Immature natural killer cell (primary cell): ENCODE measurements at regions not wholly inside any gene's neighbourhood (a gene's known extent, or its start where the extent isn't known, plus 50 kb on each side); places are given as distances from the start of the nearest gene placed in this dataset.

Experiments
- DNase-seq, 3 donors: peaks; one replicate each; pipeline ENCODE4 v3.0.0; 2022; ENCODE audit warnings: mixed read lengths in 1 of 3
- H3K27ac Mint-ChIP-seq, 6 donors: one replicate each; pipeline ENCODE4 v1.8.0; 2020; ENCODE audit warnings: mixed read lengths in 6 of 6, mild to moderate bottlenecking in 5 of 6, inconsistent platforms in 4 of 6, moderate library complexity in 3 of 6
- H3K27me3 Mint-ChIP-seq, 3 donors: one replicate each; pipeline ENCODE4 v1.8.0; 2020 to 2021; ENCODE audit warnings: low read depth in 3 of 3, mild to moderate bottlenecking in 3 of 3, mixed read lengths in 3 of 3, moderate library complexity in 3 of 3, inconsistent platforms in 1 of 3
- H3K36me3 Mint-ChIP-seq, 3 donors: one replicate each; pipeline ENCODE4 v1.8.0; 2020; ENCODE audit warnings: mixed read lengths in 3 of 3, inconsistent platforms in 2 of 3, mild to moderate bottlenecking in 2 of 3
- H3K4me1 Mint-ChIP-seq, 2 donors: one replicate each; pipeline ENCODE4 v1.8.0; 2020; ENCODE audit warnings: inconsistent platforms in 2 of 2, mild to moderate bottlenecking in 2 of 2, mixed read lengths in 2 of 2, moderate library complexity in 1 of 2
- H3K4me3 Mint-ChIP-seq, 5 donors: one replicate each; pipeline ENCODE4 v1.8.0; 2020; ENCODE audit warnings: mild to moderate bottlenecking in 5 of 5, mixed read lengths in 5 of 5, inconsistent platforms in 3 of 5, moderate library complexity in 3 of 5
- H3K9me3 Mint-ChIP-seq, 6 donors: one replicate each; pipeline ENCODE4 v1.8.0; 2020; ENCODE audit warnings: mild to moderate bottlenecking in 6 of 6, mixed read lengths in 6 of 6, inconsistent platforms in 4 of 6, moderate library complexity in 3 of 6

- Mint-ChIP-seq H3K9me3 (peaks cover 4 to 22% (median 15%) of the 10 kb centered on the region in 6 donors), H3K27ac (no peak overlapping the region)
Observed at GRCh38 chr7:113825832-113826231, 93.0 kb downstream of the PPP1R3A start.

DNA sequence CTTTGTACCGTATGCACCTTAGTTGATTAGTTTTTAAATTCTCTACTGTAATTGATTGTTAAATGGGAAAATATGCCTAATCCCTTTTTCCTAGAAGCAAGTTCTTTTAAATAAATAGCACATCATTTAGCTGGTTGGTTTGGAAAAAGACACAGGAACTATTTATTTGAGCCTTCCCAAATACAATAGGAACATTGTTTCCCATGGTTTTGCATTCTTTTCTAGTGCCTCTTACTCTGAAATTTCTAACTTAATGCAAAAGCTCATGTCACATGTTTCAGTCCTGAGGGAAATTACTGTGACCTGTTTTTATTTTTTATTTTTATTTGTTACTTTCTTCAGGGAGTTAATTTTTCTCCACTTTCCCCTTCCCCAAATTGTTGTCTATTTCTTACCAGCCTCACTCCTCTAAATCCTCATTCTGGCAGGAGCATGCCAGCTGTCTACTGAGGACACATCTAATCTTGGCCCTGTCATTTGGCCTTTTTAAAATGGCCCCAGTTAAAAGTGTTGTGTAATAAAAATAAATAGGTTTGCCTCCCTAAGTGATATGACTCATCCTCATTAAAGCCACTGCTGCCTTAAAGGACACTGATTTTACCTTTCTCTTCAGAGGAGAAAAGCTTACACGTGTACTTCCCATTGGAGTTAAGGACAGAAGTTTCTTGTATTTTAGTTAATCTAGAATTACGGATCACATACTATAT is 94.5 kb downstream of the PPP1R3A start:
- no peaks in the 10 kb centered on the region for H3K36me3 Mint-ChIP-seq
- H3K9me3 Mint-ChIP-seq: peaks cover 4 to 21% (median 14%) of the 10 kb centered on the region in 6 donors
- no peak overlapping the region for H3K4me3 Mint-ChIP-seq
- no peaks in the 10 kb centered on the region for H3K4me1 Mint-ChIP-seq
- H3K27ac Mint-ChIP-seq: no peak overlapping the region
- no peak for DNase-seq
- H3K27me3 Mint-ChIP-seq: peaks cover 0 to 3% (median 0%) of the 10 kb centered on the region in 3 donors

More at GRCh38 chr7:113825832-113826231, 93.0 kb downstream of the PPP1R3A start:
- no peaks in the 10 kb centered on the region for H3K4me1 Mint-ChIP-seq
- peaks cover 0 to 3% (median 0%) of the 10 kb centered on the region in 3 donors for H3K27me3 Mint-ChIP-seq
- DNase-seq: no peak
- no peak overlapping the region for H3K4me3 Mint-ChIP-seq
- H3K36me3 Mint-ChIP-seq: no peaks in the 10 kb centered on the region

DNA sequence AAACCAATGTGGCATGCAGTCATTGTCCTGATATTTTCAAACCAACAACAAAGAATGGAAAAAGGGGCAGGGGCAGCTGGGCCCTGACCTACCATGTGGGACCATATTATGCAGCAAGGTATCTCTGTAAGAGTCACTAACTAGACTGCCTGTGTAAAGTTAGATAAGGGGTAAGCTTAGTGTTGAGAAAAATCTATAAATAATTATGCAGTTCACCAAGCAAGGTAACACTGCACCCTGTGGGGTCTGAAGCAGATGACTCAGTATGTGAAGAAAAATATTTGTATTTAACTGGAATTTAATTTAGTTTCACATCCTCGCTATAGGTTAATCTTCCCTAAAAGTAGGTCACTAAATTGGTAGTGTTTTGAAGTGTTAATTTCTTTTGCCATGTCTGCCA is 99.3 kb downstream of the PPP1R3A start:
- Mint-ChIP-seq H3K9me3 (peaks cover 0 to 17% (median 8%) of the 10 kb centered on the region in 6 donors), H3K4me1 (no peaks in the 10 kb centered on the region), H3K4me3 (no peak overlapping the region), H3K36me3 (no peaks in the 10 kb centered on the region), H3K27ac (no peak overlapping the region), H3K27me3 (peaks cover 0 to 3% (median 0%) of the 10 kb centered on the region in 3 donors)
- DNase-seq: no peak

- Mint-ChIP-seq H3K27me3 (no peaks in the 10 kb centered on the region), H3K9me3 (peaks cover 0 to 24% (median 4%) of the 10 kb centered on the region in 6 donors), H3K4me1 (no peaks in the 10 kb centered on the region), H3K27ac (no peak overlapping the region), H3K4me3 (no peak overlapping the region), H3K36me3 (no peaks in the 10 kb centered on the region)
- no peak for DNase-seq
Observed at GRCh38 chr7:113816639-113817038, 102.2 kb downstream of the PPP1R3A start.

DNA sequence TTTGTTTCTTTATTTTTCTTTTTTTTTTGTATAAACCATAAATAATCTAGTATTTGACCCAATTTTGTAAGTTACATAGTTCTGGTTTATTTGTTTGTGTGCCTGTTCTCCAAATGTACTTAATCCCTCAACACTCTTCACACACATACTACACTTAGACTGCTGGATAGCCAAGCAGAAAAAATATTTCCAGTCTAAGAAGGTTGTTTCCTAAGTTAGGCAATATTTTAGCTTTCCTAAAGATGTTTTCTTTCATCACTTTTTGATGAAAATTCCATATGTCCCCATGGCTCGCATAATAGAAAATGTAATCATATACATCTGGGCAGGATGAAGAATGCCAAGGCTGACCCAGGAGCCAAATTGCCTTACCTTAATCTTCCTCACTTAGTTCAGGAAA is 105.3 kb downstream of the PPP1R3A start:
- no peak for DNase-seq
- H3K36me3 Mint-ChIP-seq: no peaks in the 10 kb centered on the region
- no peak overlapping the region for H3K4me3 Mint-ChIP-seq
- H3K27ac Mint-ChIP-seq: no peak overlapping the region
- peaks cover 0 to 19% (median 4%) of the 10 kb centered on the region in 6 donors for H3K9me3 Mint-ChIP-seq
- H3K27me3 Mint-ChIP-seq: peaks cover 0 to 2% (median 1%) of the 10 kb centered on the region in 3 donors
- H3K4me1 Mint-ChIP-seq: no peaks in the 10 kb centered on the region

DNA sequence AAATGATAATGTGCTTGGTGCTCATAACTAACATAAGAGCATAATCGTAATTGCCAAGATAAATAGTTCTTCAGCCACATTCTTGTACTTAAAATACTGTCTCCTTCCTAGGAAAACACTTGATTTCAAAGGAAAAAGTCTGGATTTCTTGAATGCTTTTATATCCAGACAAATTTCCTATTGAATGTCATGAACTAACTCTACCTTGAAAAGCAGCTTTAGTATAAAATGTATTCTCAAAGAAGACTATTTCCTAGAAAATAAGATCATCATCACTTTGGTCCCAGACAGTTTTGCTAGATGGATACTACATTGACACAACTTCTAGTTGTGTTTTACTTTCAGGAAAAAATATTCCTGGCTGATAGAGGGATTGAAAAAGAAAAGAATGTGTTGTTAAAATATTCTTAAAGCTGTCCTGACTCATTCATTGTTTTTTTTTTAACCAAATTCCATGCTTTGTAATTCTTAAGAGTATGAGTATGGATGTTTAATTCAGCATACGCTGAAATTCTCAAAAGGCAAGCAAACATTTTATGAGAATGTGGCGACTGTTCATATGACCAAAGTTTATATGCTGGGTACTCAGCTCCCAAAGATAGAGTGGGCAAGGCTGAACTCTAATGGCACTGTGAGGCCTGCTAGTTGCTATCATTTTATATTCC is 106.1 kb downstream of the PPP1R3A start:
- Mint-ChIP-seq H3K27me3 (peaks cover 0 to 2% (median 1%) of the 10 kb centered on the region in 3 donors), H3K36me3 (no peaks in the 10 kb centered on the region), H3K4me3 (no peak overlapping the region), H3K4me1 (no peaks in the 10 kb centered on the region), H3K9me3 (peaks cover 0 to 26% (median 6%) of the 10 kb centered on the region in 6 donors), H3K27ac (no peak overlapping the region)
- DNase-seq: no peak

DNA sequence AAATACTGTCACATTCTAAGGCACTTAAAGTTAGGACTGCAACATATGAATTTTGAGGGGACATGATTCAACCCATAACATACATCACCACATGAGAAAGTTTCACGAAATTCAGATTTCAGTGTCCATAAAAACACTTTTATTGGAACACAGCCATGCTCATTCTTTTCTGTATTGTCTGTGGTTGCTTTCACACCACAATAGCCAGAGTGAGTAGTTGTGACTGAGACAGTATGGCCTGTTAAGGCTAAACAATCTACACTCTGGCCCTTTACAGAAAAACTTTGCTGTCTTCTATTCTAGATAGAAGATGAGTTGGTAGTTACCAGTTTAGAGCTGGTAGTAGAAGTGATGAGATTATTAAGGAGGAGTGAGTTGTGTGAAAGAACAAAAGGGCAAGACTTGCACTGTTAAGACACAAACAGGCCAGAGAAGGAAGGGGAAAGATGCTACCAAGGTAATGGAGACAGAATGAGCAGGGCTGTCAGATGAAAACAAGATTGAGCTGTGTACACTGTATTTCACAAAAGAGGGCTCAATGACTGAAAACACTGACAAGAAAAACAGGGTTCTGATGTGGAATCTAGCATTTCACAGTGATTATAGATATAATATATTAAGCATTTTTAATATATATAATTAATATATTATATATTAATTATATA is 108.6 kb downstream of the PPP1R3A start:
- Mint-ChIP-seq H3K4me3 (no peak overlapping the region), H3K27ac (no peak overlapping the region), H3K4me1 (no peaks in the 10 kb centered on the region), H3K27me3 (peaks cover 0 to 3% (median 1%) of the 10 kb centered on the region in 3 donors), H3K9me3 (peaks cover 0 to 19% (median 4%) of the 10 kb centered on the region in 6 donors), H3K36me3 (no peaks in the 10 kb centered on the region)
- DNase-seq: no peak

- Mint-ChIP-seq H3K4me1 (no peaks in the 10 kb centered on the region), H3K4me3 (no peak overlapping the region), H3K36me3 (no peaks in the 10 kb centered on the region), H3K9me3 (peaks cover 0 to 19% (median 4%) of the 10 kb centered on the region in 6 donors), H3K27ac (no peak overlapping the region), H3K27me3 (peaks cover 0 to 3% (median 1%) of the 10 kb centered on the region in 3 donors)
- no peak for DNase-seq
Observed at GRCh38 chr7:113809581-113809980, 109.2 kb downstream of the PPP1R3A start.

DNA sequence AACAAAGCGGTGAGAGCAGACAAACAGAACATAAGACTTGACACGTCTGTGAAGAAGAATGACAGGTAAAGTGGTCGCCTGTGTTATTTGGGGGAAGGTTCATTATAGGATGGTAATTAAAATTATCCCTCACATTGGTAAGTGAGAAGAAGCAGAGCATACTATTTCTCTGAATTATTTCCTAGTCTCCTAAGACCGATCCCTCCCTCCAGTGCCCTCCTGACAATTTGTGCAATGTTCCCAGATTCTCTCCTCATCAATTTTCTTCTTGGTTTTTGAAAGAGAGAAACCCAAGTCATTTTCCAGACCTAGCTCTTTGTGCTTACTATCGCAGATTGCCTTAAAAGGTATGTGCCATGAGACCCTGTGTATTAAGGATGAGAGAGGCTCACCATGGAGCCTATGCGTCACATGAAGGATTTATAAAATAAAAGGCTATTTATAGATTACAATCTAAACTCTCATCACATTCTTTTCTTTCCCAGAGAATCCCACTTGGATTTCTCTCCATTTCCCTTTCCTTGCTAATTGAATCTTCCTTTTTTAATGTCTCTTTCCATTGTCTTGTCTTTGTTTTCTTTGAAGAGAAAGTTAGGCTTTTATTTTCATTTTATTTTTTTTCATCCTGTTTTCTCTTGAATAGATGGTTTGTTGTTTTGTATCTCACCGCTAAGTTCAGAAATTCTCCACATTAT is 112.0 kb downstream of the PPP1R3A start:
- DNase-seq: no peak
- H3K36me3 Mint-ChIP-seq: peaks cover 0 to 4% (median 0%) of the 10 kb centered on the region in 3 donors
- no peak overlapping the region for H3K4me3 Mint-ChIP-seq
- H3K27me3 Mint-ChIP-seq: peaks cover 0 to 3% (median 1%) of the 10 kb centered on the region in 3 donors
- no peak overlapping the region for H3K27ac Mint-ChIP-seq
- no peaks in the 10 kb centered on the region for H3K4me1 Mint-ChIP-seq
- peaks cover 4 to 22% (median 7%) of the 10 kb centered on the region in 6 donors for H3K9me3 Mint-ChIP-seq

DNA sequence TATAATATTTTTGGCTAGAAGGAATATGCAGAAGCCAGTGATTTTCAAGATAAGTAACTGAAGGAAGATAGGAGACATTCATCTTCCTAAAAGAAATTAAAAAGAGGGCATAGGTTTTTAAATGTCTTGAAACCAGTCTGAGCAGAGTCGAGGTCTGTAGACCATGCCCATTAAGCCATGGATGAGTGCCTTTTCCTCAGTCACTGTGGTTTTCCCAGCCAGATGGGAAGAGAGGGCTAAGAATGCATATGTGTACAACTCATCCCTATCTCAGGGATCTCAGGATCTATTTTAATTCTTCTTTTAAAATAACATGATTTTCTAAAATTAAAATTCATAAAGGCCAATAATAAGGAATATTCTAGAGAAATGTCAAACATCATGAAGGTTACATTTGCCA is 112.8 kb downstream of the PPP1R3A start:
- H3K4me3 Mint-ChIP-seq: no peak overlapping the region
- H3K4me1 Mint-ChIP-seq: no peaks in the 10 kb centered on the region
- DNase-seq: no peak
- H3K9me3 Mint-ChIP-seq: peaks cover 5 to 22% (median 9%) of the 10 kb centered on the region in 6 donors
- H3K36me3 Mint-ChIP-seq: peaks cover 0 to 4% (median 0%) of the 10 kb centered on the region in 3 donors
- H3K27me3 Mint-ChIP-seq: peaks cover 0 to 1% (median 1%) of the 10 kb centered on the region in 3 donors
- H3K27ac Mint-ChIP-seq: no peak overlapping the region

DNA sequence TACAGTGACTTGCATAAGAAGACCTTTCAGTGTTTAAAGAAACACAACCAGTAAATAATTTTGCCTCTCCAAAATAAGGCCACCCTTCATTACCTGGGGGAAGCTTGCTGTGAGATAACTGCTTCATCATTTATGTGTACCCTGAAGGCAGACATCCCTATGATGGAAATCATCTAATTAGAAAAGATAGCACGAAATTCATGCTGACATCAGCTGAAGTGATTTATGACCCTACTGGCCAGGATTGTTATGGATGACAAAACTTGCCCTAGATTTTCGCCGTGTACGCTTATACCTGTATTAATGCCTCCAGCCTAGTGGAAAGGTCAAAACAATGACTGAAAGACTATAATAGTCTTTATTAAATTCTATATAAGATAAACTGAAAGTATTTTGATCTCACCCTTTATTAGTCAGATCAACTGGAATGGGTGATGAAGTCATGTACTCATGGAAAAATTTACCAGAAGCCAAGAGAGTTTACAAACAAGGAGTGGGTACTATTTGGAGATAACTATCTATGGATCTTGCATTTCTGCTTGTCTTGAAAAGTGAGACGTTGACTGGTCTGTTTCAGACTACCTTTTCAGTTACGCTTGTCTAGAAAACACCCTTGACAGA is 114.2 kb downstream of the PPP1R3A start:
- no peak for DNase-seq
- H3K4me3 Mint-ChIP-seq: no peak overlapping the region
- H3K27me3 Mint-ChIP-seq: peaks cover 0 to 1% (median 1%) of the 10 kb centered on the region in 3 donors
- H3K9me3 Mint-ChIP-seq: peaks cover 5 to 22% (median 9%) of the 10 kb centered on the region in 6 donors
- H3K36me3 Mint-ChIP-seq: peaks cover 0 to 4% (median 0%) of the 10 kb centered on the region in 3 donors
- no peaks in the 10 kb centered on the region for H3K4me1 Mint-ChIP-seq
- no peak overlapping the region for H3K27ac Mint-ChIP-seq

DNA sequence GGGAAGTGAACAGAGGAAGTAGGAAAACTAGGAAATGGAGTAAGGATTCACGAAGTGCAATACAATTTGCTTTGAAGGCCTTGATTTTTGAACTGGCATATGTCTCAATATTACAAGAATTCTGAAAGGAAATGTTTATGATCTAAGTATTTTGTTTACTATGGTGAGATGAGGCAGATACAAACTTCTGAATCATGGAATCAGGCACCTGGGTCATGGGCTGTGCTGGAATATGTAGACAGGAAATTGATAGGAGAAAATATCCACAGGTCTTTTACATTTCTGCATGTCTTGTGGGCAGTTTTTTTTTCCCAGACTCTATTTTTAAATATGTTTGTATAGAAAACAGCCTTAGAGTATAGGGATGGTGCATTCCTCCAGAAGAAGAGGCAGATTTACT is 117.1 kb downstream of the PPP1R3A start:
- Mint-ChIP-seq H3K36me3 (peaks cover 0 to 4% (median 0%) of the 10 kb centered on the region in 3 donors), H3K27me3 (no peaks in the 10 kb centered on the region), H3K27ac (no peak overlapping the region), H3K4me3 (no peak overlapping the region), H3K4me1 (no peaks in the 10 kb centered on the region), H3K9me3 (peaks cover 0 to 25% (median 8%) of the 10 kb centered on the region in 6 donors)
- DNase-seq: no peak

DNA sequence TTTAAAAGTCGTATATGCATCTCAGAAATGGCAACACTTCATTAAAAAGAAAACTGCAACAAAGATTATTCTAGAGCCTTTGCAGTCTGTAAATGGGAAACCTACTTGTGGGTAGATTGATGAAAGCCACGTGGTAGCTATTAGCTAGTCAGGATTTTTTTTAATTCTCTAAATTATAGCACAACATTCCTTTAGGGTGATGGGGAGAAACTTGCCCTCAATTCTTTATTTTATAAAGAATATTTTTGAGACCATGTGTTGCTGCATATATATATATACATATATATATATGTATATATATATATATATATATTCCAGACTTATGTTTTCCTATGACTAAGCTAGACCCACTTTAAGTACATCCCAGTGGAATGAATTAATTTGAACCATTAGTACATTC is 118.0 kb downstream of the PPP1R3A start:
- Mint-ChIP-seq H3K27ac (no peak overlapping the region), H3K9me3 (peaks cover 0 to 25% (median 9%) of the 10 kb centered on the region in 6 donors), H3K4me3 (no peak overlapping the region), H3K36me3 (peaks cover 0 to 4% (median 0%) of the 10 kb centered on the region in 3 donors), H3K4me1 (no peaks in the 10 kb centered on the region), H3K27me3 (no peaks in the 10 kb centered on the region)
- no peak for DNase-seq
